Cardiac muscle cell (in vitro differentiated cells and primary cell): ENCODE measurements at regions not wholly inside any gene's neighbourhood (a gene's known extent, or its start where the extent isn't known, plus 50 kb on each side); places are given as distances from the start of the nearest gene placed in this dataset.
"Not testable (repeated sequence)": the region's sequence is repeated elsewhere in the genome, so short reads cannot be mapped to it uniquely, and the experiment has no call there.

Source experiments
- DNase-seq, 2 donors: peaks; one replicate each; pipeline versions ENCODE4 v3.0.0 to v3.0.0-alpha.2; 2010 to 2017; ENCODE audit warnings: low read depth in 1 of 2, low spot score in 1 of 2
- H3K27ac ChIP-seq: fragments of 200-600 bp; sonication (generic); 2 replicates; pipeline ENCODE4 v1.5.1; 2016
- H3K27me3 ChIP-seq: fragments of 200-600 bp; sonication (generic); 2 replicates; pipeline ENCODE4 v1.6.0; 2016; ENCODE audit warnings: control low read depth
- H3K36me3 ChIP-seq: fragments of 200-600 bp; sonication (generic); 2 replicates; pipeline ENCODE4 v1.5.1; 2016; ENCODE audit warnings: control low read depth
- H3K4me1 ChIP-seq: fragments of 200-600 bp; sonication (generic); 2 replicates; pipeline ENCODE4 v1.8.1; 2017; ENCODE audit warnings: low read depth, mild to moderate bottlenecking, mixed run types
- H3K4me3 ChIP-seq: fragments of 200-600 bp; sonication (generic); 2 replicates; pipeline ENCODE4 v1.5.1; 2016; ENCODE audit warnings: mild to moderate bottlenecking
- H3K9me3 ChIP-seq: fragments of 200-600 bp; sonication (generic); 2 replicates; pipeline ENCODE4 v1.5.1; 2017; ENCODE audit warnings: low read depth, mild to moderate bottlenecking, control low read depth
- CTCF ChIP-seq: IDR thresholded peaks from 2 replicates; pipeline ENCODE4 v1.5.1; 2012; ENCODE audit warnings: low read depth, mild to moderate bottlenecking, low read length

- H3K27me3 ChIP-seq, result no peaks in the 10 kb centered on the region
- DNase-seq, result no peak
- H3K36me3 ChIP-seq, result no peaks in the 10 kb centered on the region
- no peak for TF ChIP-seq CTCF
- no peaks in the 10 kb centered on the region for H3K9me3 ChIP-seq
- H3K4me3 ChIP-seq, result no peak overlapping the region
- H3K27ac ChIP-seq, result no peak overlapping the region
- no peaks in the 10 kb centered on the region for H3K4me1 ChIP-seq
Observed at GRCh38 chrX:76643590-76643989, 216.1 kb downstream of the MAGEE1 start.

GRCh38 chrX:76651369-76651768 is 223.9 kb downstream of the MAGEE1 start:
- not testable (repeated sequence) for H3K27me3 ChIP-seq, H3K36me3 ChIP-seq, H3K4me1 ChIP-seq, H3K9me3 ChIP-seq, H3K4me3 ChIP-seq, DNase-seq, H3K27ac ChIP-seq

GRCh38 chrX:76657499-76657898 is 230.0 kb downstream of the MAGEE1 start:
- Histone ChIP-seq H3K4me3 (no peak overlapping the region), H3K36me3 (no peaks in the 10 kb centered on the region), H3K4me1 (no peaks in the 10 kb centered on the region), H3K27ac (no peak overlapping the region), H3K9me3 (no peaks in the 10 kb centered on the region), H3K27me3 (no peaks in the 10 kb centered on the region)
- DNase-seq, result no peak
- TF ChIP-seq CTCF, result no peak
